HEK293 (cell line): ENCODE measurements at regions not wholly inside any gene's neighbourhood (a gene's known extent, or its start where the extent isn't known, plus 50 kb on each side); places are given as distances from the start of the nearest gene placed in this dataset.
"Not testable (repeated sequence)": the region's sequence is repeated elsewhere in the genome, so short reads cannot be mapped to it uniquely, and the experiment has no call there.

Experiments
- CTCF ChIP-seq: fragments of 450-650 bp; formaldehyde crosslinking; IDR thresholded peaks from 2 replicates; pipeline ENCODE4 v1.5.1; 2016; ENCODE audit warnings: missing biosample characterization, missing genetic modification characterization
- GLI2 ChIP-seq: fragments of 450-650 bp; formaldehyde crosslinking; IDR thresholded peaks from 2 replicates; pipeline ENCODE4; 2017; ENCODE audit warnings: missing biosample characterization, missing genetic modification characterization, low read depth, borderline replicate concordance
- KLF10 ChIP-seq: fragments of 450-650 bp; IDR thresholded peaks from 2 replicates; pipeline ENCODE4 v1.5.1; 2018; ENCODE audit warnings: missing biosample characterization, mild to moderate bottlenecking, missing genetic modification characterization
- MEIS1 ChIP-seq: sonication (generic); formaldehyde crosslinking; IDR thresholded peaks from 2 replicates; pipeline ENCODE4 v1.8.1; 2022; ENCODE audit warnings: missing genetic modification reagents, mild to moderate bottlenecking, borderline replicate concordance
- REST ChIP-seq: fragments of 450-650 bp; formaldehyde crosslinking; IDR thresholded peaks from 2 replicates; pipeline ENCODE4 v1.5.1; 2016; ENCODE audit warnings: missing biosample characterization, missing genetic modification characterization
- ZNF146 ChIP-seq: fragments of 450-650 bp; formaldehyde crosslinking; IDR thresholded peaks from 2 replicates; pipeline ENCODE4 v1.5.1; 2016; ENCODE audit warnings: missing biosample characterization, missing genetic modification characterization
- ZNF24 ChIP-seq: fragments of 450-650 bp; formaldehyde crosslinking; IDR thresholded peaks from 2 replicates; pipeline ENCODE4 v1.5.1; 2016; ENCODE audit warnings: missing biosample characterization, missing genetic modification characterization
- ZNF274 ChIP-seq, 2 experiments: fragments of 200-500 bp in 1 of 2; fragments of 450-650 bp in 1 of 2; sonication (Bioruptor generic) in 1 of 2; formaldehyde crosslinking in 1 of 2; IDR thresholded peaks; 2 replicates each; pipeline versions ENCODE4 v1.5.1 to v1.6.1; 2014 to 2016; ENCODE audit warnings: borderline replicate concordance in 1 of 2, inconsistent platforms in 1 of 2, low read length in 1 of 2, missing biosample characterization in 1 of 2, missing genetic modification characterization in 1 of 2
- ZNF423 ChIP-seq: fragments of 450-650 bp; formaldehyde crosslinking; IDR thresholded peaks from 2 replicates; pipeline ENCODE4 v1.5.1; 2016; ENCODE audit warnings: missing biosample characterization, missing genetic modification characterization
- ZNF449 ChIP-seq: fragments of 450-650 bp; formaldehyde crosslinking; IDR thresholded peaks from 2 replicates; pipeline ENCODE4 v1.5.1; 2017; ENCODE audit warnings: missing biosample characterization, mild to moderate bottlenecking, missing genetic modification characterization, moderate library complexity
- ZNF558 ChIP-seq: fragments of 450-650 bp; formaldehyde crosslinking; IDR thresholded peaks from 2 replicates; pipeline ENCODE4 v1.5.1; 2016; ENCODE audit warnings: missing biosample characterization, missing genetic modification characterization
- ZNF692 ChIP-seq: fragments of 450-650 bp; formaldehyde crosslinking; IDR thresholded peaks from 2 replicates; pipeline ENCODE4 v1.5.1; 2016; ENCODE audit warnings: missing biosample characterization, missing genetic modification characterization

- not testable (repeated sequence) for TF ChIP-seq ZNF274 (IDR thresholded peaks at IDR 0.05; ENCODE audit: low read length); ZNF274 (tag by site-specific recombination; IDR thresholded peaks at IDR 0.05; ENCODE audit: borderline replicate concordance); CTCF (tag by site-specific recombination); ZNF449; ZNF423 (tag by site-specific recombination); MEIS1 (CRISPR knock-in tag); ZNF146; ZNF24 (tag by site-specific recombination); ZNF558; GLI2; REST (tag by site-specific recombination); KLF10 (tag by site-specific recombination); ZNF692 (tag by site-specific recombination)
Measured at GRCh38 chr14:21817010-21817409, 143.4 kb upstream of the OR4E1 start.
